PFSK-1 (cell line): ENCODE measurements at regions not wholly inside any gene's neighbourhood (a gene's known extent, or its start where the extent isn't known, plus 50 kb on each side); places are given as distances from the start of the nearest gene placed in this dataset.

Experiments used
- FOXP2 ChIP-seq: optimal IDR thresholded peaks from 2 replicates; pipeline ENCODE3; 2011; ENCODE audit warnings: borderline replicate concordance, control low read depth, inconsistent platforms; ENCODE audit not compliant: insufficient read depth; ENCODE audit errors: extremely low read length, extremely low read depth
- POLR2AphosphoS5 ChIP-seq: IDR thresholded peaks from 2 replicates; pipeline ENCODE4 v1.6.1; 2012; ENCODE audit warnings: low read depth, mild to moderate bottlenecking, control low read depth, low read length, moderate library complexity
- TAF1 ChIP-seq: IDR thresholded peaks from 2 replicates; pipeline ENCODE4 v1.6.1; 2012; ENCODE audit warnings: low read length, control low read depth, borderline replicate concordance; ENCODE audit not compliant: insufficient read depth
- TF ChIP-seq, protein P1 (sequence below), 2 experiments: IDR thresholded peaks; 2 replicates each; pipeline versions ENCODE4 v1.6.1 to v1.8.0; 2011 to 2012; ENCODE audit warnings: low read depth in 2 of 2, low read length in 2 of 2, control low read depth in 1 of 2, inconsistent platforms in 1 of 2, mild to moderate bottlenecking in 1 of 2, moderate library complexity in 1 of 2; ENCODE audit not compliant: insufficient read depth in 1 of 2

DNA sequence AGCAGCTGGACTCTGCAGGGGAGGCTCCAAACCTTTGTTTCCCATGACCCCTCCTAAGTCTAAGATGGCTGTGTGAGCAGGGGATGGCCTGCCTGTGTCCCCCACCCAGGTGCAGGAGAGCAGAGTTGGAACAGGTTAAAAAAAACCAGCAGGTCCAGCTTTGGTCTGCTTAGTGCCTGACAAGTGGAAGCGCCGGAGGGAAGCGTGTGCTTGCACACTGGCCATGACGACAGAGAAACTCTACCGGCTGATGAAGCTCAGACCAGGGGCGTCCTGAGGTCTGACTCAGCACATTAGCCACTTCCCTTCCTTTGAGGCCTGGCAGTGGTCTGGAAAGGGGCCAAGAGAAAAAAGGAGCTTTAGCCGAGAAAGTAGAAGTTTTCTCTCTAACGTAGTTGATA lies 280.1 kb downstream of the VRK1 start:
- TF ChIP-seq POLR2AphosphoS5 (no peak), TAF1 (no peak), FOXP2 (no peak)
- TF ChIP-seq, protein P1, sequence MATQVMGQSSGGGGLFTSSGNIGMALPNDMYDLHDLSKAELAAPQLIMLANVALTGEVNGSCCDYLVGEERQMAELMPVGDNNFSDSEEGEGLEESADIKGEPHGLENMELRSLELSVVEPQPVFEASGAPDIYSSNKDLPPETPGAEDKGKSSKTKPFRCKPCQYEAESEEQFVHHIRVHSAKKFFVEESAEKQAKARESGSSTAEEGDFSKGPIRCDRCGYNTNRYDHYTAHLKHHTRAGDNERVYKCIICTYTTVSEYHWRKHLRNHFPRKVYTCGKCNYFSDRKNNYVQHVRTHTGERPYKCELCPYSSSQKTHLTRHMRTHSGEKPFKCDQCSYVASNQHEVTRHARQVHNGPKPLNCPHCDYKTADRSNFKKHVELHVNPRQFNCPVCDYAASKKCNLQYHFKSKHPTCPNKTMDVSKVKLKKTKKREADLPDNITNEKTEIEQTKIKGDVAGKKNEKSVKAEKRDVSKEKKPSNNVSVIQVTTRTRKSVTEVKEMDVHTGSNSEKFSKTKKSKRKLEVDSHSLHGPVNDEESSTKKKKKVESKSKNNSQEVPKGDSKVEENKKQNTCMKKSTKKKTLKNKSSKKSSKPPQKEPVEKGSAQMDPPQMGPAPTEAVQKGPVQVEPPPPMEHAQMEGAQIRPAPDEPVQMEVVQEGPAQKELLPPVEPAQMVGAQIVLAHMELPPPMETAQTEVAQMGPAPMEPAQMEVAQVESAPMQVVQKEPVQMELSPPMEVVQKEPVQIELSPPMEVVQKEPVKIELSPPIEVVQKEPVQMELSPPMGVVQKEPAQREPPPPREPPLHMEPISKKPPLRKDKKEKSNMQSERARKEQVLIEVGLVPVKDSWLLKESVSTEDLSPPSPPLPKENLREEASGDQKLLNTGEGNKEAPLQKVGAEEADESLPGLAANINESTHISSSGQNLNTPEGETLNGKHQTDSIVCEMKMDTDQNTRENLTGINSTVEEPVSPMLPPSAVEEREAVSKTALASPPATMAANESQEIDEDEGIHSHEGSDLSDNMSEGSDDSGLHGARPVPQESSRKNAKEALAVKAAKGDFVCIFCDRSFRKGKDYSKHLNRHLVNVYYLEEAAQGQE (IDR thresholded peaks at IDR 0.05; ENCODE audit: insufficient read depth in 1 of 2, low read depth in 2 of 2, low read length in 2 of 2) = no peak
